HG03442 (cell line): ENCODE measurements at regions not wholly inside any gene's neighbourhood (a gene's known extent, or its start where the extent isn't known, plus 50 kb on each side); places are given as distances from the start of the nearest gene placed in this dataset.

Experiments used
- ATAC-seq: cut with Tn5 transposase; IDR thresholded peaks from one replicate; pipeline ENCODE4 v1.9.1; 2021; ENCODE audit warnings: mild to moderate bottlenecking, moderate library complexity; ENCODE audit not compliant: unreplicated experiment

DNA sequence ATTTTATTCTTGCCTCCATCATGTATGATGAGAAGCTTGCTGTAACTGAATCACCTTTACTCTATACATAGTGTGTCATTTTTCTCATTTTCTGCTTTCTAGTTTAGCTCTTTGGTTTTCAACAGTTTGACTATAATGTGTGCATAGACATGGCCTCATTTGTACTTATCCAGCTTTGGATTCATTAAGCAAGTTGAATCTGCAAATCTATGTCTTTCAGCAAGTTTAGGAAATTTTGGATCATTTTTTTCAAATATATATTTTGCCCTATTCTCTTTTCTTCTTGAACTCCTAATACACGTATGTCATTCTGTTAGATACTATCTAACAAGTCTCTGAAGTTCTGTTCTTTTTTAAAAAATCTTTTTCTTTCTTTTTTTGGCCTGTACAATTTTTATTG is 57.8 kb downstream of the PRLHR start:
- no peak for ATAC-seq

DNA sequence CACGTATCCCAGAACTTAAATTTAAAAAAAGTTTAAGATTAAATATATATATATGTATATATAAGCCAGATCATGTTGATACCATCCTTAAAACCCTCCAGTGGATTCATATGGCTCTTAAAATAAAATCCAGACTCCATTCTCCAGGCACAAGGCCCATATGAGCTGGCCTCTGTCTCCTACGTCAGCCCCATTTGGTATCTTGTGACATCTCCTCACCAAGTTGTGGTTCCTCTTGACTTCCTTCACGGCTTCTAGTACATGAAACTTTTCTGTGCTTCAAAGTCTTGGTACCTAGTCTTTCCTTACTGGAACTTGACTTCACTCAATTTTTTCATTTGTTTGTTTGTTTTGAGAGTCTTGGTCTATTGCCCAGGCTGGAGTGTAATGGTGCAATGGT is 61.3 kb downstream of the PRLHR start:
- ATAC-seq: no peak

DNA sequence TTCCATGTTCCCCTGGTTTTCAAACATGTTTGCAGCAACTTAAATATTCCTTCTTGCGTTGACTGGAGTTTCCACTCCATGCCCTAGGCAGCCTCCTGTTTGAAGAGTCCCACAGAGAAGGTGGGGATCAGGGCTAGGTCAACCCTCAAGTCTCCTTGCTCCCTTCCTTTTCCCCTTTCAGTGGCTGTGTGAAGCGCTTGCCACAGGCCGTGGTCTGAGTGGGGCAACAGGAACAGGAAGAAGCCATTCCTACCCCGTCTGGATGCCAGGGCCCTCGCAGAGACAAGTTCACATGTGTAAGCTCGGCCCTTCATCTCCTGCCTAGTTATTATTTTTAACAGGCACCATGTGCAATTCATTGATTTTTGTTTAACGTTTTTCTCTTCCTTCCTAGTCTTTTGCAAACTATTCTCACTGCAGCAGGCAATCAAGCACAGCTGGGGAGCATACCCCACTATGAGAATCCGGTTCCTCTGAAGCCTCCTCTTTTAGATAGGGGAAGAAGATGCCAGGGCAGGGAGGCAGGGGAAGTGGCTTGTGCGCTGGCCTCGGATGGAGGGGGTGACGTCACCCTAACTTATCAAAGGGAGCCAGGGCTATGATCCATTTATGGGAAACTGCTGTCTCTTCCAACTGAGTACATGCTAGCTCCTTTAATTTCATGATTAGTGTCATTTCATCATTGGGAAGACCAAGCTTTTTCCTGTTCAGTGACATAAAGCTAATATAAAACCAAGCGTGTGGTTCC is 64.2 kb downstream of the PRLHR start:
- ATAC-seq: no peak

DNA sequence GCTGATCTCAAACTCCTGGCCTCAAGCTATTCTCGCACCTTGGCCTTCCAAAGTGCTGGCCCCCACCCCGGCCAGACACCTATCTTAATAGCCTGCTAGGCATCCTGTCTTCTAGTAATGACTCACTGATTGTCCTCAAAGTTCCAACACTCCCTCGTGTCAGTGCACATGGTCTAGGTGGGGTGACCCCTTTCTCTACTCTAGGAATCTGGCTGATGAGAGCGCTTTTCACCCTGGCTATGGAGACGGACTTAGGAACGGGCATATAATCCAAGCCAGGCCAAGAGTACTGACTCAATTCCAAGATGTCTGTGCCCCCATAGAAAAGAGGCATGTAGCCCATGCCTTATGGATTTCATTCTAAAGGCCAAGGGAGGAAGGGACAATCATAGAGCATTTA is 67.0 kb downstream of the PRLHR start:
- ATAC-seq: no peak

DNA sequence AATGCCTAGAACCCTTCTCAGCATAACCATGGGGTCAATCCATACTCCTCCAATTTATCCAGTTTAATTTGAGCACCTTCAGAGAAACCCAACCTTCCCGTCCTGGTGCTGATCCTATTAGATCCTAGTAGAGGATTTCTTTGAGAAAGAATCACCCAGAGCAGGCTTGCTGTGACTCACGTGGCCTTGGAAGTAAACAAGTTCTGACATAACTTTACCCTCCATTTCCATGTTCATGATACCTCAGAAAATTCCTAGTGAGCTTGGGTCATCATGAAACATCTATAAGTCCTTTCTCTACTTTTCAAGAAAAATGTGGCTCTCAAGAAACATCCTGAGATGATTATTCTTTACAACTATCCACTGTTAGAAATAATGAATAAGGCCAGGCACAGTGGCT is 71.7 kb downstream of the PRLHR start:
- ATAC-seq: no peak

DNA sequence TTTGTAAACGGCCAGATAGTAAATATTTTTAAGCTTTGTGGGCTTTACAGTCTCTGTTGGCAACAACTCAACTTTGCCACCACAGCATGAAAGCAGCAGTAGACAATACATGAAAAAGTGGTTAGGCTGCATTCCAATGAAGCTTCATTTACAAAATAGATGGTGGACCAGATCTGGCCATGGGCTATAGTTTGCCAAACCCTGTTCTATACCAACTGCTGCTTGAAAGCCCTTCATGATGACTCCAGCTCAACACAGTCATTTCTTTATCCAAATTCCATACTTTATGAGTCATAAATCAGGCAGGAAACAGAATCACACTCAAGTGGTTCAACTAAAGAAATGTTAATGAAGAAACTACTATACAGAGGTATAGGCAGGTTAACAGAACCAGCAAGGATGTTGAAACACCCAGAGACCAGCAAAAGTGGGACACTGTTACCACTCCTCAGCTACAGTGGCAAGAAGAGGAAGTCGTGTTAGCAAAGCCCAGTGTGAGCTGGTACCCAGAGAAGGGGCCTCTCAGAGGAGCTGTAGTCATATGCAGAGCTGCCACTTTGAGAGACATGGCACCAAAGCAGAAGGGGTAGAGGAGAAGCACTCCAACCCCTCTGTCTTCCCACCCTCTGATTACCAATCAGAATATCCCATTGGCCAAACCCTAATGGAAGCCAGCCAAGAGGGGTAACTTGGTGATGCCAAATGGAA is 72.5 kb downstream of the PRLHR start:
- ATAC-seq: no peak

DNA sequence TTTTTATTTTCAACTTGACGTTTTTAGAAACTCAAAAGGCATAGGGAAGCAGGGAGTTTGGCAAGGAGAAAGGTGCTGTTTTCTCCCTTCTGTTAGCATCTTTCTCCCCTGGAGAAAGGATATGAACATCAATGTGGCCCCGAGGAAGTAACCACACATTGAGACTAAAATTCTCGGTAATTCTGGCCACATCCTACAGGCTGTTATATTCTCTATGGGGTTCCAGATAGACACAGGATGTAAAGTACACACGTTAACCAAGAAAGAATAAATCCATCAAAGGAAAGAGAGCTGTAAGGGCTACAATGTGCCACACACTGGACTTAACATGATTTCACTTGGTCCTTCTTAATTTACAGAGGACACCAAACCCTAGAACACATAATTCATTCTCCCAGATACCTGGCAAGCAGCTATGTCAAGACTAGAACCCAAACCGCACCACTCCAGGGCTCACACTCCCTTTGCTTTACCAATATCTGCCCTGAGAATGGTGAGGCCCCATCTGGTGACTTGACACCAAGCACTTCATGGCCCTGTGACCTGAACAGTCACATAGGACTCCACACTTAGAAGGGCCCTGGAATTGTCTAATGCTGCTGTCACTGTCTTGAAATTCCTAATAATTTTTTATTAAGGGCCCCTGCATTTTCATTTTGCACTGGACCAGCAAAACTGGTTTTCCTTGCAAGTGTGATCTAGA is 73.9 kb downstream of the PRLHR start:
- no peak for ATAC-seq

DNA sequence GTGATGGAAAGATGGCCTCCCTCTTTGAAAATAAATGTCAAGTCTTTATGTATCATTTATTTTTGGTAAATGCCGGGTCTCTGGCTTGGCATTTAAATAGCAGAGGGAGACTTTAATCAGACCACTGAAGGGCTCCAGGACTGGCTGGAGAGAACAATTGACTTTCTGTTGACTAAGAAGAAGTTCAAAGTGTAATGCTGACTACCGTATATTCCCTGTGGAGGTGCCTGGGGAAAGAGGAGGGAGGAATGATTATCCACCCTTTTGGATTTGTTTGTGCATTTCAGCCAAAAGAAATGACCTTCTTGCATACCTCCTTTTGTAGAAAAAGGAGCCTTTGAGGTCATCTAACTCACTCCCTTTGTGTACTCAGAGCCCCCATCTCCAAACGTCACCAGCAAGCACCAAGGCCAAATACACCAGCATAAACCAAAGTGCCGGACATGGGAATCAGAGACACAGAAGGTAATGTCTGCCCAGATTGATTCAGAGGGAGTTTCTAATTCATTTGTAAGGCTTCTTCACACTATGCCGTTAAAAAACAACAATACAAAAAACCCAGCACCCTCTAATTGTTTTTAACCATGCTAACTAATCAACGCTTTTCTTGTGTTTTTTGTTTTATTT is 75.2 kb downstream of the PRLHR start:
- ATAC-seq: no peak

DNA sequence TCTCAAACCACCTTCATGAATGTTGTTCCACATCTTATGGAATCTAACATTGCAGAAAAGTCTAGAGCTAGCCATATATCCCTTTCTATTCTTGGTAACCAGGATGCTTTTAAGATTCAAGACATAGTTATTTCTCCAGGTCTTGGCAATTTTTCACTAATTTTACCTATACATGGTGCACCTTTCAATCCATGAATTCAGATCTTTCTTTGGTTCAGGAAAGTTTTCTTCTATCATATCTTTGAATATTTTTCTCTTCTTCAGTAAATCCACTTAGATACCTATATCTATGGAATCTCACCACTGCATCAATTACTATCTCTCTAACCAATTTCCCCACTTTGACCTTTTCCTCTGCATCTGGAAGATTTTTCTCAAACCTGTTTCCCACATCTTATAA is 77.4 kb downstream of the PRLHR start:
- no peak for ATAC-seq

DNA sequence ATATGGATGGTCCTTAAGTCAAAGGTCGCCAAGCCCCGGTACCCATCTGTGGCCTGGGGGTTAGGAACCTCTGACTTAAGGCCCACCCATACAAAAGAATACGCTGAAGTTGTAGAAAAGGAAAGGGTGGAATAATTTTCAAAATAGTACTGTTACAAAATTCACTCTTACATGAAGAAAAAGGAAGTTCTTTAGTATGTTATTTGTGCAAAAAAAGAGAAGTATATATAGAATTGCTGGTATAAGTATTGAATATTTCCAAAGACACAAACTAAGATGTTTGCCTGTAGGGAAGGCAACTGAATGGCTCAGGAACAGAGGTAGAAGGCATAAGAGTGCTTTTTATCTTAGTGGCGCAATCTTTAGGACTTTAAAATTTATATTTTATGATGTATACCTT is 78.7 kb downstream of the PRLHR start:
- ATAC-seq: no peak

DNA sequence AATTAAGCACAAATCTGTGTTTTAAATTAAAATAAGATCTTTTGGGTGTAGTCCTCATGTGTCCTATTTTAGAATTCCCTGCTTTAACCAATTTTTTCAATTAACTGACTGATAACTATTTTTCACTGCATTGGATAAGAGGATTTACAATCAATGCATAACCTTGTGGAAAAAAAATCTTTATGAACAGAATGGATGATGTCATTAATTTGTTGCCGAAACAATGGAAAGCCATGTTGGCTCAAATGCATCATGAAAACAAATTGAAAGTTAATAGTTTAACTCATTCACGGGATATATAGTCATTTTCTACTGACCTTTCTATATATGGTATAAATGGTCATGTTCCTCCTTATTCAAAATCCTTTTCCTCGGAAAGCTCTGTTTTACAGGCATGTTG is 82.3 kb downstream of the PRLHR start:
- ATAC-seq: no peak

DNA sequence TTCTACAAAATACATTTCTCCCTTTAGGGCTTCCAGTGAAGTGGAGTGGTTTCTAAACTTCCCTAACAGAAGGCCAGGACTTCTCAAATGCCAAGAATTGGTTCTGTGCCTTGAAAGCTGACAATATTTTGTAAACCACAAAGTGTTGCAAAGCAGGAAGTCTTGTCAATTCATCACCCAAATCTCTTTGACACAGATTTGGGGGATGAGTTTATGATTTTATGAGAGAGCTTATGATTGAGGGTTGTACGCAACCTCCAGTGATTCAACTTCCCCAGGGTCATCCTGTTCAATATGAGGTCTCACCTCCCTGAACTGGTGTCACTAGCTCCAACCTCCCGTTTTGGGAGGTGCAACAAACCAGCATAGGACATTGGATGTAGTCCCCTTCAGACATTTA is 83.7 kb downstream of the PRLHR start:
- ATAC-seq: no peak

DNA sequence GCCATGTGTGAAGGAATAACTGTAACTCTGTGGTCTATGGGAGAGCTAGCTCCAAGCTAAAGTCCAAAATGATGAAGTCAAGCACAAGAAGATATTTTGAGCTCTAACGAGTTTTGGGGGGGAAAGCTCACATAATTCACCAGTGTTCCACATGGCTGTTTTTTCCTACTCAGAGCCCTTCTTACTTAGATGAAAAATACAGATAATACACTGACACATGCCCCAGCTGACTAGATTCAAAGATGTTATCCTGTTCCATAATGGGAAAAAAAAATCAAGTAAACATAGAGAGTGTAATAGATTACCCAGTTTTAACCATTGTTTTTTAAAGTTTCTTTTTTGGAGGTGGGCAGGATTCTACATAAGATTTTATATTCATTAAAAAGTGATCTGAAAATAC is 86.6 kb downstream of the PRLHR start:
- no peak for ATAC-seq

DNA sequence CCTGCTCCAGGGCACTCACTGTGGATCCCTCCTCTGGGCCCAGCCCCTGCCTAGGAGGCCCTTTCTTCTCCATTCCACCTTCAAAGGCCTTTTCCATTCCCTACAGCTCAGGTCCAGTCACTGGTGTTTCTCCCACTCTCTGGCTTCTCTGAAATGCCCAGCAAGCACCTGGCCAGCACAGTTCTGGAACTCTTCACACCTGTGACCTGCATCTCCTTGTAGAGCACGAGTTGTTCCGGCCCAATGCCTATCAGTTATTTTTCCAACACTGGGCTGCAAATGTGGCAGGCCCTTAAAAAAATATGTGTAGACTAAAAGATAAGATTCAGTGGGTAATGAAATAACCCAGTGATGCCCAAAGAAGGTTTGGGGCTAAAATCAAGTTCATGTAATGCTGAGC is 87.1 kb downstream of the PRLHR start:
- ATAC-seq: no peak

DNA sequence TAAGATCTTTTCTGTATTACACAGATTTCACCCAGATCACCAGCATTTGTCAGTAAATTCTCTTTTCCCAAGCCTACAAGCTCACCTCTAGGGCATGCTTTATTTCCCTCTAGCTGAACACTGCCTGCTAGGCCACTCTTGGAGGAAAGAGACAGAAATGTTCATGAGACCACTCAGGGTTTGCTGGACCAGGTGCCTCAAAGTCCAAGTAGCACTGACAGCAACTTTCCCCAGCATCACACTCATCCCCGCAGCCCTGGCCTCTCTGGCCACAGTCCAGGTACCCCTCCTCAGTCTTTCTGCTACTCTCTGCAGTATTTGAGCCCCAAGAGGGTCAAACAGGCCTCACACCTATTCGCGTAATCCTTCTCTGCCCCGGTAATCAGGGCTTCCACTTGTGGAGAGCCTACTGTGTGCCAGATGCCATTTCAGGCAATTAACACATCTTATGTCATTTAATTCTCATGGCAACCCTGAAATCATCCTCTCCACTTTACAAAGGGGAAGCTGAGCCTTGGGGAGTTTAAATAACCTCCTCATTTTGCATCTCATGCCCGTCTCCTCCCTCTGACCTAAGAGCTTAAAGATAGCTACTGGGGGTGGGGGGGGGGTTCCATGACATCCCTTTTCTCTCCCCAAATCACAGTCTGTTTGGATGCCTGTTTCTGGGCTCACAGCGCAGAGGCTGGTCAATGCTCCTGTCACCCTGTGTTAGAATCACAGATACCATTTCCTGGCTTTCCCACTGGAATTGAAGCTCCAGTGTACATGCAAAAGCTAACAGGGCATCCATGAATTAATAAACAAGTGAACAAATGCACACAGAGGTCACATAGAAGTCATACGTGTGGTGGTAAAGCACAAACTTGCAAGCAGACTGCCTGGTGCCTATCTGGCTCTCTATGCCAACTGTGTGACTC is 88.5 kb downstream of the PRLHR start:
- no peak for ATAC-seq

DNA sequence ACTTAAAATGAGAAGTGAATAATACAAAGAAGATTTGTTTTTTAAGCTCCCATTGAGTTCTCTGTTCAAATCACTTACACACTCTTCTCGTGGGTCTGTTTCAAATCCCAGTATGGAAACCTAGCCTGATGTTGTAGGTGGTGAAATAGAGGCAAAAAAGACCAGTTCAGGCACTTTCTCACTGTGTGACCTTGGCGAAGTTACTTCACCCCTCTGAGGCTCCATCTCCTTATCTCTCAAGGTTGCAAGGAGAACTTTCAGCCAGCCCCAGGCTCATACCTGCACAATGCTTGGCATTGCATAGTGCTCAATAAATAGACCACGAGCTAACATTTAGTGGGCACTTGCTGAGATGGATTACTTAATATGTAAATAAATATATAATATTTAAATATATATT is 90.1 kb downstream of the PRLHR start:
- no peak for ATAC-seq

DNA sequence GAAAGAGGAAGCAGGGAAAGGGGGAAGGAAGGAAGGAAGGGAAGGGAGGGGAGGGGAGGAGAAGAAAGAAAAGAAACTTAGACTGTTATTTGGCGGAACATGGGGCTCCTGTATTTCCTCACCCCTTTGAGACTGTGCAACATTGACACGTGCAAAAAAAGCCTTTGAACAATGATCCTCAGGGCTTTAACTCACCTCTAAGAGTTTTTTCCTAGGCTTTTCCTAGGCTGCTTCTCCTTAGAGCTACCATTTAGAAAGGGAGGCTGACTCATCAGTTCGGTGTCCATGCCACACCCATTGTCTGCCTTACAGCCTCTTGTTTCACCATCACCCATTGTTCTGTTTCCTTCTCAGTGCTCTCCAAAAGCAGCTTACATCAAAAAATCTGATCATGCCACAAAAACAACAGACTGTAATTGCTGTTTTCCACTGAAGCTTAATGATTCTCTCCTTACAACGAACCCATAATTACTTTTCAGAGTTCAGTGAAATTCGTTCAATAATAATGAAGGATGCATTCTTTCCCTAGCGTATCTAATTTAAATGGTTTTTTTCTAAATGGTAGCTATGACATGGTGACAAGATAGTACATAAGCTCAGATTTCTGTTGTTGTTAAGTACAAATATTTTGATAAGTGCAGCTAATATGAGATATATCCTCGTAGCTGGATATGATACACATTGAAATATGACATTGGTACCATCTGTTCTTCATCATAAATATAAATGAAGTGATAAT is 90.8 kb downstream of the PRLHR start:
- no peak for ATAC-seq

DNA sequence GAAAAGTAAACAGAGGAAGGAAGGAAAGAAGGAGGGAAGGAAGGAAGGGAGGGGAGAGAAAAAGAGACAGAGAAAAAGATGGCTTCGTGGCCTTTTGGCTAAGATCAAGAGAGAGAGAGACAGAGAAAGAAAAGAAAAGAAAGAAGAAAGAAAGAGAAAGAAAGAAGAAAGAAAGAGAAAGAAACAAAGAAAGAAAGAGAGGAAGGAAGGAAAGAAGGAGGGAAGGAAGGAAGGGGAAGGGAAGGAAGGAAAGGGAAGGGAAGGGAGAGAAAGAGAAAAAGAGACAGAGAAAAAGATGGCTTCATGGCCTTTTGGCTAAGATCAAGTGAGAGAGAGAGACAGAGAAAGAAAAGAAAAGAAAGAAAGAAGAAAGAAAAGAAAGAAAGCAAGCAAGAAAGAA is 91.4 kb downstream of the PRLHR start:
- ATAC-seq: no peak

DNA sequence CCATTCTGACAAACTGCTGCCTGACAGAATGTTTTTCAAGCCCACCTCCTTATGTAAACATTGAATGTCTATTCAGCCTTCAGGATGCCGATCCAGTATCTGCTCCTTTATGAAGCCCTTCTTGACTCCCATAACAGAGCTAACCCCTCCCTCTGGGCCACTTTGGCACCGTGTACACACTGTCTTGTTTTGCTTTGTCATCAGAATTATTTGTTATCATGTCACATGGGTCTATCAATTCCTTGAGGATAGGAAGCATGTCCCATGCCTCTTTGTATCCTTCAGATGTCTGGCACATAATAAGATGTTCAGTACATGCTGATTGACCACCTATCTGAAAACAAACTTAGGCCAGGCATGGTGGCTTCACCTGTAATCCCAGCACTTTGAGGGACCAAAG is 92.3 kb downstream of the PRLHR start:
- no peak for ATAC-seq
